Activated B cell treated with CpG ODN at 0.5 μM for 24 hours (primary cell): ENCODE measurements at regions not wholly inside any gene's neighbourhood (a gene's known extent, or its start where the extent isn't known, plus 50 kb on each side); places are given as distances from the start of the nearest gene placed in this dataset.

Experiments
- ATAC-seq: fragments of 200-7000 bp; cut with Tn5 transposase; one replicate; pipeline ENCODE4 v1.10.0; 2021; ENCODE audit warnings: low read depth, mild to moderate bottlenecking, moderate library complexity
- CTCF ChIA-PET: fragments of 350-600 bp; sonication (Branson Sonifier 250); formaldehyde crosslinking; loops from one replicate; lab custom pipeline; 2021; ENCODE audit warnings: antibody characterized with exemption; lab: Charles Lee
- POLR2A ChIA-PET: fragments of 350-600 bp; sonication (Branson Sonifier 250); formaldehyde crosslinking; loops from one replicate; lab custom pipeline; 2021; ENCODE audit warnings: antibody characterized with exemption; lab: Charles Lee
- DNase-seq: peaks from one replicate; pipeline ENCODE4 v3.0.0; 2022
- H3K27ac Mint-ChIP-seq: one replicate; pipeline ENCODE4 v1.8.0; 2020; ENCODE audit warnings: mixed read lengths
- H3K27me3 Mint-ChIP-seq: one replicate; pipeline ENCODE4 v1.8.0; 2021; ENCODE audit warnings: mixed read lengths
- H3K36me3 Mint-ChIP-seq: one replicate; pipeline ENCODE4 v1.8.0; 2021; ENCODE audit warnings: low read depth, mixed read lengths
- H3K4me1 Mint-ChIP-seq: one replicate; pipeline ENCODE4 v1.8.0; 2021; ENCODE audit warnings: mixed read lengths
- H3K4me3 Mint-ChIP-seq: one replicate; pipeline ENCODE4 v1.8.0; 2020; ENCODE audit warnings: mild to moderate bottlenecking, mixed read lengths
- H3K9me3 Mint-ChIP-seq: one replicate; pipeline ENCODE4 v1.8.0; 2020; ENCODE audit warnings: mixed read lengths
- CTCF ChIP-seq: fragments of 200-600 bp; IDR thresholded peaks from one replicate; pipeline ENCODE4 v1.8.0; 2022; ENCODE audit warnings: antibody characterized with exemption, mild to moderate bottlenecking
- intact Hi-C: fragments of 100-400 bp; cut with micrococcal nuclease; formaldehyde crosslinking; loops from one replicate; pipeline ENCODE4 v1.15.1; 2024

GRCh38 chr6:103983011-103983410 is 876.7 kb downstream of the HACE1 start:
- Mint-ChIP-seq H3K9me3 (peaks cover 2% of the 10 kb centered on the region), H3K36me3 (no peaks in the 10 kb centered on the region), H3K4me3 (no peak overlapping the region), H3K27me3 (no peaks in the 10 kb centered on the region), H3K27ac (no peak overlapping the region), H3K4me1 (no peaks in the 10 kb centered on the region)
- no peak for DNase-seq
- no peak for ATAC-seq
- intact Hi-C loops: no loop called here
- TF ChIP-seq CTCF: no peak
- ChIA-PET POLR2A (no interaction called here), CTCF (no interaction called here)

- Mint-ChIP-seq H3K36me3 (no peaks in the 10 kb centered on the region), H3K27me3 (no peaks in the 10 kb centered on the region), H3K27ac (no peak overlapping the region), H3K4me3 (no peak overlapping the region), H3K9me3 (peaks cover 2% of the 10 kb centered on the region), H3K4me1 (no peaks in the 10 kb centered on the region)
- ATAC-seq: no peak
- TF ChIP-seq CTCF: no peak
- intact Hi-C loops: no loop called here
- POLR2A ChIA-PET: no interaction called here
- CTCF ChIA-PET: no interaction called here
- DNase-seq: no peak
Measured at GRCh38 chr6:103982574-103982973, 877.1 kb downstream of the HACE1 start.

GRCh38 chr6:103979308-103979707 is 880.4 kb downstream of the HACE1 start:
- H3K4me1 Mint-ChIP-seq: no peaks in the 10 kb centered on the region
- no peaks in the 10 kb centered on the region for H3K27me3 Mint-ChIP-seq
- intact Hi-C loops: no loop called here
- H3K9me3 Mint-ChIP-seq: peaks cover 2% of the 10 kb centered on the region
- no peak overlapping the region for H3K4me3 Mint-ChIP-seq
- TF ChIP-seq CTCF: no peak
- ChIA-PET POLR2A (no interaction called here), CTCF (no interaction called here)
- DNase-seq (no peak), ATAC-seq (no peak)
- H3K27ac Mint-ChIP-seq: no peak overlapping the region
- H3K36me3 Mint-ChIP-seq: no peaks in the 10 kb centered on the region

DNA sequence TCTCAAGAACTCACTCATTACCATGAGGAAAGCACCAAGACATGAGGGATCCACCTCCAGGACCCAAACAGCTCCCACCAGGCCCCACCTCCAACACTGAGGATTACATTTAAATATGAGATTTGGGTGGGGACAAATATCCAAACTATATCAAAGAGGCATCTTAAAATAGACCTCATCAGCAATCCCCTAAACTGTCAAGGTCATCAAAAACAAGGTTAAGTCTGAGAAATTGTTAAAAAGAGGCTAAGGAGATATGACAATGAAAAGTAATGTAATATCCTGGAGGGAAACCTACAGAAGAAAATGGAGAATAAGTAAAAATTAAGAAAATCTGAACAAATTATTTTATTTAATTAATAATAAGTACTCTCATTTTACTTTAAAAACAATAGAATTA is 922.3 kb downstream of the HACE1 start:
- Mint-ChIP-seq H3K4me3 (no peak overlapping the region), H3K36me3 (no peaks in the 10 kb centered on the region), H3K4me1 (no peaks in the 10 kb centered on the region), H3K27me3 (no peaks in the 10 kb centered on the region), H3K27ac (no peak overlapping the region), H3K9me3 (no peaks in the 10 kb centered on the region)
- no peak for ATAC-seq
- TF ChIP-seq CTCF: no peak
- POLR2A ChIA-PET: no interaction called here
- CTCF ChIA-PET: no interaction called here
- intact Hi-C loops: no loop called here
- no peak for DNase-seq

DNA sequence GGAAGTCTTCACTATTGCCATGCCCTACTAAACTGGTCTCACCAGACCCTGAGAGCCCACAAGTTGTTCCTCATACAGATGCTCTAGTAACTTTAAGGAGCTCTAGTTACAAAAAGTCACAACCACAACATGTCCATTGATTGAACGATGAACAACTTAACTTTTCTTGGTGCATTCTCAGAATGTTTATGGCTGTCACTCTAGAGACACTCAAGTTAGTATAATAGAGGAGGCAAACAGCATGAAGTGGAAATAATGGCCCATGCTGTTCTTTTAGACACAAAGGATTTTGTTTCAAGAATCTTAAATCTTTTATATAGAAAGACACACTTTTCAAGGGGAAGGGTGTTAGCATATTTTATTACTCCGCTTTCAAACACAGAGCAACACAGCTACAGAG is 934.4 kb downstream of the HACE1 start:
- Mint-ChIP-seq H3K36me3 (no peaks in the 10 kb centered on the region), H3K27ac (no peak overlapping the region), H3K9me3 (no peaks in the 10 kb centered on the region), H3K4me1 (no peaks in the 10 kb centered on the region), H3K27me3 (no peaks in the 10 kb centered on the region), H3K4me3 (no peak overlapping the region)
- CTCF ChIA-PET: no interaction called here
- TF ChIP-seq CTCF: no peak
- DNase-seq (no peak), ATAC-seq (no peak)
- intact Hi-C loops: no loop called here
- POLR2A ChIA-PET: no interaction called here
